GM23338 (cell line): ENCODE measurements at regions not wholly inside any gene's neighbourhood (a gene's known extent, or its start where the extent isn't known, plus 50 kb on each side); places are given as distances from the start of the nearest gene placed in this dataset.
A peak's percentile ranks its signal among the peaks of the same experiment; 100 is the strongest.

Experiments
- ATAC-seq: fragments of 200-7000 bp; cut with Tn5 transposase; 3 replicates; pipeline ENCODE4 v1.9.1; 2020
- DNase-seq: peaks from one replicate; pipeline ENCODE4 v3.0.0-alpha.2; 2015; ENCODE audit warnings: low spot score
- H2AFZ ChIP-seq: fragments of 200-600 bp; sonication (generic); 2 replicates; pipeline ENCODE4 v1.8.0; 2016; ENCODE audit warnings: antibody characterized with exemption, mild to moderate bottlenecking, moderate library complexity
- H3F3A ChIP-seq: fragments of 200-600 bp; sonication (generic); replicated peaks from 2 replicates; pipeline ENCODE4 v1.8.0; 2017; ENCODE audit warnings: antibody characterized with exemption, mixed run types, low read depth
- H3K27ac ChIP-seq: fragments of 200-600 bp; sonication (generic); 2 replicates; pipeline ENCODE4 v1.6.1; 2016; ENCODE audit warnings: low read depth
- H3K27me3 ChIP-seq: fragments of 200-600 bp; sonication (generic); 2 replicates; pipeline ENCODE4 v1.8.0; 2016; ENCODE audit warnings: mild to moderate bottlenecking, mixed run types, moderate library complexity; ENCODE audit not compliant: insufficient read depth
- H3K36me3 ChIP-seq: fragments of 200-600 bp; sonication (generic); 2 replicates; pipeline ENCODE4 v1.8.0; 2016; ENCODE audit warnings: mild to moderate bottlenecking; ENCODE audit not compliant: insufficient read depth
- H3K4me1 ChIP-seq: fragments of 200-600 bp; sonication (generic); 2 replicates; pipeline ENCODE4 v1.8.0; 2016; ENCODE audit warnings: mild to moderate bottlenecking, moderate library complexity; ENCODE audit not compliant: insufficient read depth
- H3K4me2 ChIP-seq: fragments of 200-600 bp; sonication (generic); 2 replicates; pipeline ENCODE4 v1.7.1; 2017; ENCODE audit warnings: mixed run types
- H3K4me3 ChIP-seq: fragments of 200-600 bp; sonication (generic); 2 replicates; pipeline ENCODE4 v1.6.1; 2016; ENCODE audit warnings: mixed run types
- H3K79me2 ChIP-seq: fragments of 200-600 bp; sonication (generic); replicated peaks from 2 replicates; pipeline ENCODE4 v1.8.0; 2017; ENCODE audit warnings: mild to moderate bottlenecking; ENCODE audit not compliant: insufficient read depth
- H3K9me2 ChIP-seq: fragments of 200-600 bp; sonication (generic); 2 replicates; pipeline ENCODE4 v1.8.0; 2017; ENCODE audit not compliant: insufficient read depth
- H4K20me1 ChIP-seq: fragments of 200-600 bp; sonication (generic); replicated peaks from 2 replicates; pipeline ENCODE4 v1.8.0; 2017; ENCODE audit warnings: mild to moderate bottlenecking; ENCODE audit not compliant: insufficient read depth
- H3K27ac Mint-ChIP-seq: 2 replicates; pipeline ENCODE4 v1.8.0; 2020; ENCODE audit warnings: inconsistent platforms, mild to moderate bottlenecking, moderate library complexity, mixed read lengths
- H3K27me3 Mint-ChIP-seq: 3 replicates; pipeline ENCODE4 v1.8.0; 2022; ENCODE audit warnings: low read depth, mild to moderate bottlenecking, moderate library complexity, mixed read lengths, inconsistent platforms; ENCODE audit not compliant: insufficient read depth, poor library complexity
- H3K36me3 Mint-ChIP-seq: 3 replicates; pipeline ENCODE4 v1.8.0; 2021; ENCODE audit warnings: low read depth, mild to moderate bottlenecking, inconsistent platforms, moderate library complexity, mixed read lengths
- H3K4me1 Mint-ChIP-seq: 3 replicates; pipeline ENCODE4 v1.8.0; 2020; ENCODE audit warnings: mild to moderate bottlenecking, inconsistent platforms, mixed read lengths
- H3K4me3 Mint-ChIP-seq: 3 replicates; pipeline ENCODE4 v1.8.0; 2021; ENCODE audit warnings: moderate library complexity, mild to moderate bottlenecking, inconsistent platforms, mixed read lengths
- H3K9me3 Mint-ChIP-seq: 3 replicates; pipeline ENCODE4 v1.8.0; 2020; ENCODE audit warnings: moderate library complexity, mild to moderate bottlenecking, inconsistent platforms, mixed read lengths
- CREB1 ChIP-seq: fragments of 250-450 bp; sonication (Bioruptor Pico); IDR thresholded peaks from 2 replicates; pipeline ENCODE4 v1.5.0; 2020; ENCODE audit warnings: low read depth, mild to moderate bottlenecking, moderate library complexity
- CTCF ChIP-seq, 2 experiments: fragments of 200-600 bp in 1 of 2; sonication (generic) in 1 of 2; conservative IDR thresholded peaks; 2 replicates each; pipeline versions ENCODE4 v1.5.1 to v1.6.1; 2016 to 2017; ENCODE audit warnings: antibody characterized with exemption in 2 of 2, low read depth in 2 of 2, mild to moderate bottlenecking in 2 of 2, moderate library complexity in 1 of 2
- ETS1 ChIP-seq: IDR thresholded peaks from 2 replicates; pipeline ENCODE4 v1.6.1; 2016; ENCODE audit warnings: antibody characterized with exemption
- EZH2 ChIP-seq: fragments of 200-600 bp; sonication (generic); IDR thresholded peaks from one replicate; pipeline ENCODE4 v1.8.0; 2017; ENCODE audit warnings: antibody characterized with exemption, mild to moderate bottlenecking, low read depth; ENCODE audit not compliant: unreplicated experiment
- EZH2phosphoT487 ChIP-seq: fragments of 200-600 bp; sonication (generic); IDR thresholded peaks from one replicate; pipeline ENCODE4 v1.8.1; 2018; ENCODE audit warnings: antibody characterized with exemption; ENCODE audit not compliant: unreplicated experiment
- JUNB ChIP-seq: IDR thresholded peaks from one replicate; pipeline ENCODE4 v1.6.1; 2016; ENCODE audit warnings: antibody characterized with exemption; ENCODE audit not compliant: unreplicated experiment
- NANOG ChIP-seq: IDR thresholded peaks from 2 replicates; pipeline ENCODE4 v1.6.1; 2016; ENCODE audit warnings: antibody characterized with exemption, borderline replicate concordance
- POLR2AphosphoS5 ChIP-seq: IDR thresholded peaks from 2 replicates; pipeline ENCODE4 v1.6.1; 2016; ENCODE audit warnings: antibody characterized with exemption, low read depth
- STAT1 ChIP-seq: IDR thresholded peaks from one replicate; pipeline ENCODE4 v1.6.1; 2016; ENCODE audit warnings: antibody characterized with exemption; ENCODE audit not compliant: unreplicated experiment
- ZNF114 ChIP-seq: fragments of 250-450 bp; sonication (Bioruptor Pico); IDR thresholded peaks from 2 replicates; pipeline ENCODE4 v1.5.0; 2020; ENCODE audit warnings: mild to moderate bottlenecking, moderate library complexity
- ZNF331 ChIP-seq: fragments of 250-450 bp; sonication (Bioruptor Pico); IDR thresholded peaks from 2 replicates; pipeline ENCODE4 v1.5.0; 2020; ENCODE audit warnings: low read depth, mild to moderate bottlenecking, moderate library complexity
- TF ChIP-seq, protein P1 (sequence below): fragments of 250-450 bp; sonication (Bioruptor Pico); IDR thresholded peaks from 2 replicates; pipeline ENCODE4 v1.5.0; 2020; ENCODE audit warnings: mild to moderate bottlenecking, moderate library complexity
- TF ChIP-seq, protein P2 (sequence below): IDR thresholded peaks from one replicate; pipeline ENCODE4 v1.6.1; 2018; ENCODE audit warnings: antibody characterized with exemption; ENCODE audit not compliant: unreplicated experiment

DNA sequence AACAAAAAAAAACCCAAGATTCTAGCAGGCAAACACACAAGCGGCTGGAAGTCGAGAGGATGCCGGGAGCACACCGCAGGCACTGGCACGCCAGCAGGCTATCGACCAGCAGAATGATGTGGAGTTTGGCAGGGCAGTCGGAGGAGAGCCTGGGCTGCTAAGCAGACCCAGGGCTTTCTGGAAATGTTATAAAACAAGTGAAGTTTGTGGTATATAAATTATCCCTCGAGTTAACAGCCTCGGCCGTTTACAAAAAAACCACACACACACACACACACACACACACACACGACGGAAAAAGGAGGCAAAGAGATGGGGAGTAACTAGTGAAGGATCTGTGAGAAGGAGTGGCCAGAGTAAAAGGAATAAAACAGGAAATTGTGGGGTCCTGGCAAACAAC, 87.2 kb upstream of the IVNS1ABP start:
- peaks cover 6% of the 10 kb centered on the region for H3K27me3 Mint-ChIP-seq
- TF ChIP-seq NANOG (no peak), ZNF114 (CRISPR knock-in tag) (no peak), ZNF331 (no peak), ETS1 (no peak), CTCF (conservative IDR thresholded peaks at IDR 0.05; ENCODE audit: low read depth in 2 of 2) (no peak), EZH2phosphoT487 (no peak), JUNB (no peak), CREB1 (CRISPR knock-in tag) (no peak), STAT1 (no peak), POLR2AphosphoS5 (no peak), EZH2 (no peak)
- TF ChIP-seq, protein P1, sequence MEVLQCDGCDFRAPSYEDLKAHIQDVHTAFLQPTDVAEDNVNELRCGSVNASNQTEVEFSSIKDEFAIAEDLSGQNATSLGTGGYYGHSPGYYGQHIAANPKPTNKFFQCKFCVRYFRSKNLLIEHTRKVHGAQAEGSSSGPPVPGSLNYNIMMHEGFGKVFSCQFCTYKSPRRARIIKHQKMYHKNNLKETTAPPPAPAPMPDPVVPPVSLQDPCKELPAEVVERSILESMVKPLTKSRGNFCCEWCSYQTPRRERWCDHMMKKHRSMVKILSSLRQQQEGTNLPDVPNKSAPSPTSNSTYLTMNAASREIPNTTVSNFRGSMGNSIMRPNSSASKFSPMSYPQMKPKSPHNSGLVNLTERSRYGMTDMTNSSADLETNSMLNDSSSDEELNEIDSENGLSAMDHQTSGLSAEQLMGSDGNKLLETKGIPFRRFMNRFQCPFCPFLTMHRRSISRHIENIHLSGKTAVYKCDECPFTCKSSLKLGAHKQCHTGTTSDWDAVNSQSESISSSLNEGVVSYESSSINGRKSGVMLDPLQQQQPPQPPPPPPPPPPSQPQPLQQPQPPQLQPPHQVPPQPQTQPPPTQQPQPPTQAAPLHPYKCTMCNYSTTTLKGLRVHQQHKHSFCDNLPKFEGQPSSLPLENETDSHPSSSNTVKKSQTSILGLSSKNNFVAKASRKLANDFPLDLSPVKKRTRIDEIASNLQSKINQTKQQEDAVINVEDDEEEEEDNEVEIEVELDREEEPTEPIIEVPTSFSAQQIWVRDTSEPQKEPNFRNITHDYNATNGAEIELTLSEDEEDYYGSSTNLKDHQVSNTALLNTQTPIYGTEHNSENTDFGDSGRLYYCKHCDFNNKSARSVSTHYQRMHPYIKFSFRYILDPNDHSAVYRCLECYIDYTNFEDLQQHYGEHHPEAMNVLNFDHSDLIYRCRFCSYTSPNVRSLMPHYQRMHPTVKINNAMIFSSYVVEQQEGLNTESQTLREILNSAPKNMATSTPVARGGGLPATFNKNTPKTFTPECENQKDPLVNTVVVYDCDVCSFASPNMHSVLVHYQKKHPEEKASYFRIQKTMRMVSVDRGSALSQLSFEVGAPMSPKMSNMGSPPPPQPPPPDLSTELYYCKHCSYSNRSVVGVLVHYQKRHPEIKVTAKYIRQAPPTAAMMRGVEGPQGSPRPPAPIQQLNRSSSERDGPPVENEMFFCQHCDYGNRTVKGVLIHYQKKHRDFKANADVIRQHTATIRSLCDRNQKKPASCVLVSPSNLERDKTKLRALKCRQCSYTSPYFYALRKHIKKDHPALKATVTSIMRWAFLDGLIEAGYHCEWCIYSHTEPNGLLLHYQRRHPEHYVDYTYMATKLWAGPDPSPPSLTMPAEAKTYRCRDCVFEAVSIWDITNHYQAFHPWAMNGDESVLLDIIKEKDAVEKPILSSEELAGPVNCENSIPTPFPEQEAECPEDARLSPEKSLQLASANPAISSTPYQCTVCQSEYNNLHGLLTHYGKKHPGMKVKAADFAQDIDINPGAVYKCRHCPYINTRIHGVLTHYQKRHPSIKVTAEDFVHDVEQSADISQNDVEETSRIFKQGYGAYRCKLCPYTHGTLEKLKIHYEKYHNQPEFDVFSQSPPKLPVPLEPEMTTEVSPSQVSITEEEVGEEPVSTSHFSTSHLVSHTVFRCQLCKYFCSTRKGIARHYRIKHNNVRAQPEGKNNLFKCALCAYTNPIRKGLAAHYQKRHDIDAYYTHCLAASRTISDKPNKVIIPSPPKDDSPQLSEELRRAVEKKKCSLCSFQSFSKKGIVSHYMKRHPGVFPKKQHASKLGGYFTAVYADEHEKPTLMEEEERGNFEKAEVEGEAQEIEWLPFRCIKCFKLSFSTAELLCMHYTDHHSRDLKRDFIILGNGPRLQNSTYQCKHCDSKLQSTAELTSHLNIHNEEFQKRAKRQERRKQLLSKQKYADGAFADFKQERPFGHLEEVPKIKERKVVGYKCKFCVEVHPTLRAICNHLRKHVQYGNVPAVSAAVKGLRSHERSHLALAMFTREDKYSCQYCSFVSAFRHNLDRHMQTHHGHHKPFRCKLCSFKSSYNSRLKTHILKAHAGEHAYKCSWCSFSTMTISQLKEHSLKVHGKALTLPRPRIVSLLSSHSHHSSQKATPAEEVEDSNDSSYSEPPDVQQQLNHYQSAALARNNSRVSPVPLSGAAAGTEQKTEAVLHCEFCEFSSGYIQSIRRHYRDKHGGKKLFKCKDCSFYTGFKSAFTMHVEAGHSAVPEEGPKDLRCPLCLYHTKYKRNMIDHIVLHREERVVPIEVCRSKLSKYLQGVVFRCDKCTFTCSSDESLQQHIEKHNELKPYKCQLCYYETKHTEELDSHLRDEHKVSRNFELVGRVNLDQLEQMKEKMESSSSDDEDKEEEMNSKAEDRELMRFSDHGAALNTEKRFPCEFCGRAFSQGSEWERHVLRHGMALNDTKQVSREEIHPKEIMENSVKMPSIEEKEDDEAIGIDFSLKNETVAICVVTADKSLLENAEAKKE (CRISPR knock-in tag), result no peak
- TF ChIP-seq, protein P2, sequence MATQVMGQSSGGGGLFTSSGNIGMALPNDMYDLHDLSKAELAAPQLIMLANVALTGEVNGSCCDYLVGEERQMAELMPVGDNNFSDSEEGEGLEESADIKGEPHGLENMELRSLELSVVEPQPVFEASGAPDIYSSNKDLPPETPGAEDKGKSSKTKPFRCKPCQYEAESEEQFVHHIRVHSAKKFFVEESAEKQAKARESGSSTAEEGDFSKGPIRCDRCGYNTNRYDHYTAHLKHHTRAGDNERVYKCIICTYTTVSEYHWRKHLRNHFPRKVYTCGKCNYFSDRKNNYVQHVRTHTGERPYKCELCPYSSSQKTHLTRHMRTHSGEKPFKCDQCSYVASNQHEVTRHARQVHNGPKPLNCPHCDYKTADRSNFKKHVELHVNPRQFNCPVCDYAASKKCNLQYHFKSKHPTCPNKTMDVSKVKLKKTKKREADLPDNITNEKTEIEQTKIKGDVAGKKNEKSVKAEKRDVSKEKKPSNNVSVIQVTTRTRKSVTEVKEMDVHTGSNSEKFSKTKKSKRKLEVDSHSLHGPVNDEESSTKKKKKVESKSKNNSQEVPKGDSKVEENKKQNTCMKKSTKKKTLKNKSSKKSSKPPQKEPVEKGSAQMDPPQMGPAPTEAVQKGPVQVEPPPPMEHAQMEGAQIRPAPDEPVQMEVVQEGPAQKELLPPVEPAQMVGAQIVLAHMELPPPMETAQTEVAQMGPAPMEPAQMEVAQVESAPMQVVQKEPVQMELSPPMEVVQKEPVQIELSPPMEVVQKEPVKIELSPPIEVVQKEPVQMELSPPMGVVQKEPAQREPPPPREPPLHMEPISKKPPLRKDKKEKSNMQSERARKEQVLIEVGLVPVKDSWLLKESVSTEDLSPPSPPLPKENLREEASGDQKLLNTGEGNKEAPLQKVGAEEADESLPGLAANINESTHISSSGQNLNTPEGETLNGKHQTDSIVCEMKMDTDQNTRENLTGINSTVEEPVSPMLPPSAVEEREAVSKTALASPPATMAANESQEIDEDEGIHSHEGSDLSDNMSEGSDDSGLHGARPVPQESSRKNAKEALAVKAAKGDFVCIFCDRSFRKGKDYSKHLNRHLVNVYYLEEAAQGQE, result no peak
- Histone ChIP-seq H3F3A (no peaks in the 10 kb centered on the region), H3K9me2 (no peaks in the 10 kb centered on the region), H3K4me1 (peaks cover 11% of the 10 kb centered on the region), H3K27me3 (no peaks in the 10 kb centered on the region), H3K4me3 (no peak overlapping the region), H3K4me2 (no peak overlapping the region), H2AFZ (no peak overlapping the region), H3K36me3 (no peaks in the 10 kb centered on the region), H3K27ac (no peak overlapping the region), H4K20me1 (no peaks in the 10 kb centered on the region), H3K79me2 (no peaks in the 10 kb centered on the region)
- H3K36me3 Mint-ChIP-seq, result no peaks in the 10 kb centered on the region
- ATAC-seq (peak; percentile 50), DNase-seq (peak; percentile 12)
- H3K4me3 Mint-ChIP-seq, result no peak overlapping the region
- peaks cover 10% of the 10 kb centered on the region; the same call in 1 of the 3 replicates for H3K9me3 Mint-ChIP-seq
- H3K27ac Mint-ChIP-seq, result no peak overlapping the region
- peaks cover 24% of the 10 kb centered on the region for H3K4me1 Mint-ChIP-seq
